T-helper 1 cell (primary cell): ENCODE measurements at regions not wholly inside any gene's neighbourhood (a gene's known extent, or its start where the extent isn't known, plus 50 kb on each side); places are given as distances from the start of the nearest gene placed in this dataset.
"Not testable (repeated sequence)": the region's sequence is repeated elsewhere in the genome, so short reads cannot be mapped to it uniquely, and the experiment has no call there.

ENCODE experiments used
- DNase-seq, 5 donors: peaks; one replicate each; pipeline ENCODE4 v3.0.0-alpha.2; 2012 to 2020

DNA sequence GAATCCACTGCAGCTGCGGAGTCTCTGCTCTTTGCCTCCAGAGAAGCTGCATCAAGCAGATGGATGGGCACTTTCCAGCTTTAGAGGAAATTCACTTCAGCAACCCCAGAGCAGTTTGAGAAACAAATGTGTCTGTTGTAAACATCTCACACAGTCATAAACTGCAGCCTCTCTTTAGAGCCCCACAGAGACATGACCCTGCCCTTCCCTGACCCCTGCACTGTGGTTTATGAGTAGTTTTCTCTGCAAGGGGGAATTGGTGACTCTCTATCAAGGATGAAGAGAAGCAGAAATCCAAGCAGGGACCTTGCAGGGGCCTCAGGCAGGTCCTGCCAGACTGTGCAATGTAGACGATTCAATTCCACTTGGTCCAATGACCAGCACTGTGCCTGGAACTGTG, 160.2 kb downstream of the SH2D4B start:
- DNase-seq, result no peak

- DNase-seq, result peak; percentile 20 to 57 (median 37)
These were observed 161.9 kb downstream of the SH2D4B start for GRCh38 chr10:80699602-80700039.

GRCh38 chr10:80700252-80700651, 162.6 kb downstream of the SH2D4B start:
- DNase-seq, result no peak

DNA sequence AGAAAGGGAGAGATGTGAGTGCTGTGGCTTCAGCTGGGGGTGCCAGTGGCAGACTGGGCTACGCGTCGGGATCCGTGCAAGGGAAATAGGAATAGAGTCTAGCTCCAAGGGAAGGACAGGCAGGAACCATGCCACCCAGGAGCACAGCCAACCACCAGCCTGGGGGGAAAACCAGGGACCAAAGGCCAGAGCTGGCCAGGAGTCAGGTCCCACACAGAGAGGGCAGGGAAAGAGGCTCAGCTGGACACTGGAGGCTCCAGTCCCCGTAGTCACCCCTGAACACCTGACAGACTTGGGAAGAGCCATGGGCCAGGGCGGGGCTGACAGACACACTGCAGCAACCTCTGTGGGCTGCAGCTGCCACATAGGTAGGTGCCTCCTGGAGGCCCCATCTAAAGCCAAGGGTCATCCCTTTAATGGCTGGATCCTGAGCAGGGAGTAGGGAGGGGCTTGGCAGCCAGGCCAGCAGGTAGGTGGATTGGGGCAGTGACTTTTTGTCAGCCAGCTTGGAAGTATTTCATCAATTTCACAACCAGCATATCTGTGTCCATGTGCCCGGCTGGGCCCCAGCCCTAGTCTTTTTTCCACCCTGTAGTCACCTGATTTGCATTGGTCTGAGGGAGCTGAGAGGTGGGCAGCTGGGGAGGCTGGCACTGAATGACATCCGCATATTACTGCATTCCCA, 163.2 kb downstream of the SH2D4B start:
- no peak for DNase-seq

- DNase-seq, result no peak
These were observed 164.0 kb downstream of the SH2D4B start for GRCh38 chr10:80701706-80702105.

GRCh38 chr10:80702143-80702542, 164.4 kb downstream of the SH2D4B start:
- DNase-seq, result no peak

GRCh38 chr10:80705899-80706298, 168.2 kb downstream of the SH2D4B start:
- DNase-seq, result no peak

- DNase-seq, result no peak
These were observed 170.5 kb downstream of the SH2D4B start for GRCh38 chr10:80708185-80708584.

GRCh38 chr10:80708808-80709207, 171.1 kb downstream of the SH2D4B start:
- DNase-seq, result no peak

- DNase-seq, result no peak
These were observed 172.2 kb downstream of the SH2D4B start for GRCh38 chr10:80709866-80710265.

- no peak for DNase-seq
These were observed 175.8 kb downstream of the SH2D4B start for GRCh38 chr10:80713398-80713928.

DNA sequence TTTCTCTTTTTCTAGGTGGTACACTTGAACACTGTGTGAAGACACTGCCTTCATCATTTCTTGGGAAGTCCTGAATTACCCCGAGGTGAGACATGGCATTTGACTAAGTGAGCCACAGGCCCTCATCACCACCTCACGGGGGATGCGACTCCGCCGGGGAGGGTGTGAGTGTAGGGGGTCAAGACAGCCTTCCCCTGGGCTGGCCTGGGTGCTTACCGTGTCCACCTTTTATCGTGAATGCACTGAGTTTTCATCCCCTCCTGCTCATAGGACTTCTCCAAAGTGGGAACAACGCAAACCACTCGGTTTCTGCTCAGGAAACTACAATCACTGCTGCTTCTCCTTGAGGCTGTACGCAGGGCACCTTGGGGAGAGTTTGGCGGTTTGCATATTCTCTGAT, 176.9 kb downstream of the SH2D4B start:
- no peak for DNase-seq

- DNase-seq, result no peak
These were observed 180.3 kb downstream of the SH2D4B start for GRCh38 chr10:80718024-80718423.

- DNase-seq, result no peak
These were observed 182.2 kb downstream of the SH2D4B start for GRCh38 chr10:80719935-80720334.

- DNase-seq, result no peak
These were observed 182.8 kb downstream of the SH2D4B start for GRCh38 chr10:80720549-80720948.

DNA sequence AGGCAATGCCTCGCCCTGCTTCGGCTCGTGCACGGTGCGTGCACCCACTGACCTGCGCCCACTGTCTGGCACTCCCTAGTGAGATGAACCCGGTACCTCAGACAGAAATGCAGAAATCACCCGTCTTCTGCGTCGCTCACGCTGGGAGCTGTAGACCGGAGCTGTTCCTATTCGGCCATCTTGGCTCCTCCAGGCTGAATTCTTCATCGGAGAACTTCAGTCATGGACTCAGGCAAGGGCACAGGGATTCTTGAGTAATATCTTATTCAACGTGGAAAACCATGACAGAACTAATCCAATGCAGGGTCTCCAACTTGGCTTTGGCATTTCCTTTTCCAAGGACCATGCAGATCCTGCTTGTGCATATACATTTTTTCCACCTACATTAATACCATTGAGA, 190.7 kb downstream of the SH2D4B start:
- DNase-seq, result not testable (repeated sequence)

GRCh38 chr10:80729896-80730295, 192.2 kb downstream of the SH2D4B start:
- no peak for DNase-seq

DNA sequence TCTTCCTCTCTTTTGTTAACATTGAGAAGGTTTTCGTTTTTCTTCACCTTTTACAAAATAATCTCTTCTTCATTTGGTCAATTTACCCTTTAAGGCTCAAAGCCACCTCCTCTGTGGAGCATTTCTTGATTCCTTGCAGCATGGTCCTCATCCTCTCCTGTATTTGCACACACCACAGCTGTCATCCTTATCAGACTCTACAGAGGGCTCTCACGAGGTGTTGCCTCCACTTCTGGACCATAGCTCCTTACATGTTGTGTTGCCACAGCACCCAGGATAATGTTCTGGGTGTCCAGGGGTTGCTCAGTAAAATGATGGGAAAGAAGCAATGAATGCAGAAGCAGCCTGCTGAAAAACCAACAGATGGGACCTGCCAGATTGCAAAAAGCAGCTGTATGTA, 192.8 kb downstream of the SH2D4B start:
- no peak for DNase-seq

DNA sequence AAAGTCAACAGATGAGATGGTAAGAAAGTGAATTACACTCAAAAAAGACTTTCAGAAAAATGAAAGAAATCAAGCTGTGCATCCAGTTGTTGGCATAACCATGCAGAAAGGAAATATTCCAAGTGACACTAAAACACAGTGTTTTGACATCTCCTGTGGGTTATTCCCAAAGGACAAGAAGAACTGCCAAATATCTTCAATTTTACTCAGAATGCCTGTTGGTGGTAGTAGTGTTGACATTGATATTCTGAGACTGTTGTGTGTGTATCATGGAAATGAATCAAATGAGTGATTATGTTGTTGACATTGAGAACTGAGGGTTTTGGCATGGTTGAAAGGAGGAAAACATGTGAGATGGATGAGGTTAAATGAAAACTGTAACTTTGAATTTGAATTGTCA, 196.9 kb downstream of the SH2D4B start:
- DNase-seq, result no peak

GRCh38 chr10:80737209-80737608, 199.5 kb downstream of the SH2D4B start:
- DNase-seq, result no peak

GRCh38 chr10:80739328-80739727, 201.6 kb downstream of the SH2D4B start:
- no peak for DNase-seq

DNA sequence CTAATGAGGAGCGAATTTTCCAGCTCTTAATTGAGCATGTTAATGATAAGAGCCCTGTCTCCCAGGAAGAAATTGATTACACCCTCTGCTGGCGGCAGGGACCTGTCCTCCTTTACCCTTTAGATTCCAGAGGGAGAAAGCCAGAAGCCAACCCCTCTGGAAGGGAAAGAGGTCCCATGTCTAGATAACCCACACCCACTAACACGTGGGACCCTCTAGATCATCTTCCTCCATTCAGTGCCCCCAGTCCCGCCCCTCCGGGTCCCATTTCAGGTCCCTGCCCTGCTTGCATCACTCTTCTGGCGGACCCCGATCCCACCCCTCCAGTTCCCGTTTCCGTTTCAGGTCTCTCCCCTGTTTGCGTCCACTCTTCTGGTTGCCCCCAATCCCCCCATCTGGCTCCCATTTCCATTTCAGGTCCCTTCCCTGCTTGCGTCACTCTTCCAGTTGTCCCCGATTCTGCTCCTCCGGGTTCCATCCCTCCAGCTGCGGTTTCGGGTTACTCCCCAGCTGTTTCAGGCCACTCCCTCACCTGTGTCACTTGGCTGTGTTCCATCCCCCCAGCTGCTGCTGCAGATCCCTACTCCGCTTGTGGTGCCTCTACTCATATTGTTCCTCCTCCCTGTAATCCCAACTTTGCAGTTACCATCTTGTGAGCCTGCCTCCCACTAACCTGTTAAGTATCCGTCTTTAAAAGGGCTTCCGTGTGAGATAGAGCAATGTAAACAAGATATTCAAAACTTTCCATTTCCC, 202.4 kb downstream of the SH2D4B start:
- DNase-seq, result no peak

DNA sequence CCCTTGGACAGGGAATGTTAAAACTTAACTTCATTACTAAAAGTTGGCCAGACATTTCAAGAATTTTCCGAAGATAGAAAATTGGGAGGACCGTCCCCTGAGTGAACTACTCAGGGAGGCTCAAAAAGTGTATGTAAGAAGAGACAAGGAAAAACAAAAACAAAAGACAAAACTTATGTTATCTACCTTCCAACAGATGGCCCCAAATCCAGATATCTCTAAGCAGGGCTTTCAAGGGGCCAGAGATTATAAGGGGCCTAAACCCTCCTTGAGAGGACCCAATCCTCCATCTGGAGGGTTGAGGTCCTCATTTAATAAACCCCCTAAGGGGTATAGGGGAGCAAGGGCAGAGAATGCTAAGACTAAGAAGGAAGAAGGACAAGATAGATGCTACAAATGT, 203.6 kb downstream of the SH2D4B start:
- no peak for DNase-seq

DNA sequence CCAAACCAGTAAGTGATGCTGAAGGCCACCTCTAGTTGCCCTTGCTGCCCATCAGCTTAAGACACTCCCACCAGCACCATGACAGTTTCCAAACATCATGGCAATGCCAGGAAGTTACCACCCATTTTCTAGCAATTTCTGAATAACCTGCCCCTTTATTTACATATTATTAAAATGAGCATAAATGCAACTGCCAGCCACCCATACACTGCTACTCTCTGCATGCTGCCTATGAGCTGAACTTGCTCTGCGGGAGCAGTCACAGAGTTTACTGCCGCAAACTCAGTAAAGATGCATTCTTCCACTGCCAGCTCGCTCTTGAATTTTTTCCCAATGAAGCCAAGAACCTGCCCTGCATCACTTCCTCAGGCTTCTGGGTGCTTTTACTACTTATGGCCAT, 212.6 kb downstream of the SH2D4B start:
- DNase-seq, result no peak
